B cell (primary cell): ENCODE measurements at regions not wholly inside any gene's neighbourhood (a gene's known extent, or its start where the extent isn't known, plus 50 kb on each side); places are given as distances from the start of the nearest gene placed in this dataset.

ENCODE experiments used
- ATAC-seq: fragments of 200-7000 bp; cut with Tn5 transposase; one replicate; pipeline ENCODE4 v1.10.0; 2021; ENCODE audit warnings: low read depth, mild to moderate bottlenecking, moderate number of reproducible peaks, moderate library complexity
- CTCF ChIA-PET: fragments of 350-600 bp; sonication (Branson Sonifier 250); formaldehyde crosslinking; loops from one replicate; lab custom pipeline; 2021; ENCODE audit warnings: antibody characterized with exemption, inconsistent platforms; lab: Charles Lee
- POLR2A ChIA-PET: fragments of 350-600 bp; sonication (Branson Sonifier 250); formaldehyde crosslinking; loops from one replicate; lab custom pipeline; 2021; ENCODE audit warnings: antibody characterized with exemption; lab: Charles Lee
- DNase-seq: peaks from one replicate; pipeline ENCODE4 v3.0.0; 2013
- H2AFZ ChIP-seq: 2 replicates; pipeline ENCODE4 v1.6.1; 2012; ENCODE audit warnings: mild to moderate bottlenecking, low read depth, low read length; ENCODE audit not compliant: insufficient read depth, poor library complexity, severe bottlenecking
- H3K27ac ChIP-seq, 2 donors: 1 replicate in 1 of 2; 2 replicates in 1 of 2; pipeline ENCODE4 v1.5.1; 2012 to 2013; ENCODE audit warnings: low read length in 2 of 2, mild to moderate bottlenecking in 2 of 2, moderate library complexity in 1 of 2
- H3K27me3 ChIP-seq, 4 experiments: fragments of 200-600 bp in 1 of 4; sonication (generic) in 1 of 4; replicated peaks in 1 of 4; 1 replicate in 2 of 4; 2 replicates in 2 of 4; pipeline versions ENCODE4 v1.6.1 to v1.7.0; 2013 to 2016; ENCODE audit warnings: low read length in 3 of 4, mild to moderate bottlenecking in 2 of 4, mixed read lengths in 1 of 4, moderate library complexity in 1 of 4; ENCODE audit not compliant: insufficient read depth in 4 of 4, control insufficient read depth in 3 of 4; ENCODE audit errors: control extremely low read depth in 1 of 4
- H3K36me3 ChIP-seq, 2 experiments: replicated peaks in 1 of 2; 1 replicate in 1 of 2; 2 replicates in 1 of 2; pipeline versions ENCODE4 v1.6.1 to v1.7.1; 2013; ENCODE audit warnings: low read length in 1 of 2; ENCODE audit not compliant: insufficient read depth in 2 of 2, control insufficient read depth in 1 of 2; ENCODE audit errors: control extremely low read depth in 1 of 2, extremely low read depth in 1 of 2
- H3K4me1 ChIP-seq, 2 donors: fragments of 200-600 bp in 1 of 2; sonication (generic) in 1 of 2; 1 replicate in 1 of 2; 2 replicates in 1 of 2; pipeline versions ENCODE4 v1.5.1 to v1.6.1; 2013 to 2017; ENCODE audit warnings: low read length in 2 of 2; ENCODE audit not compliant: control insufficient read depth in 2 of 2, insufficient read depth in 2 of 2
- H3K4me2 ChIP-seq: replicated peaks from 2 replicates; pipeline ENCODE3; 2012; ENCODE audit warnings: mild to moderate bottlenecking, low read depth, low read length; ENCODE audit not compliant: poor library complexity, severe bottlenecking
- H3K4me3 ChIP-seq, 5 experiments: fragments of 200-600 bp in 1 of 5; sonication (generic) in 1 of 5; 1 replicate in 3 of 5; 2 replicates in 2 of 5; pipeline versions ENCODE4 v1.5.1 to v1.7.0; 2011 to 2016; ENCODE audit warnings: low read length in 4 of 5, mild to moderate bottlenecking in 4 of 5, low read depth in 2 of 5, control low read depth in 1 of 5, moderate library complexity in 1 of 5; ENCODE audit not compliant: insufficient read depth in 1 of 5; ENCODE audit errors: control extremely low read depth in 1 of 5, extremely low read depth in 1 of 5
- H3K79me2 ChIP-seq: fragments of 200-600 bp; sonication (generic); one replicate; pipeline ENCODE4 v1.6.0; 2016; ENCODE audit warnings: low read length; ENCODE audit not compliant: control insufficient read depth, insufficient read depth
- H3K9ac ChIP-seq: fragments of 200-600 bp; sonication (generic); 2 replicates; pipeline ENCODE4 v1.6.1; 2017; ENCODE audit warnings: mild to moderate bottlenecking, low read length, moderate library complexity
- H3K9me3 ChIP-seq, 3 donors: one replicate each; pipeline versions ENCODE4 v1.6.1 to v1.7.1; 2013; ENCODE audit warnings: low read length in 2 of 3; ENCODE audit not compliant: control insufficient read depth in 2 of 3, insufficient read depth in 1 of 3; ENCODE audit errors: control extremely low read depth in 1 of 3
- H4K20me1 ChIP-seq: 2 replicates; pipeline ENCODE4 v1.6.0; 2012; ENCODE audit warnings: mild to moderate bottlenecking, low read length; ENCODE audit not compliant: insufficient read depth, control insufficient read depth, poor library complexity, severe bottlenecking
- H3K27ac Mint-ChIP-seq: one replicate; pipeline ENCODE4 v1.8.0; 2021; ENCODE audit warnings: mixed read lengths
- H3K27me3 Mint-ChIP-seq: one replicate; pipeline ENCODE4 v1.8.0; 2021; ENCODE audit warnings: mixed read lengths
- H3K4me1 Mint-ChIP-seq: one replicate; pipeline ENCODE4 v1.8.0; 2021; ENCODE audit warnings: mixed read lengths
- H3K4me3 Mint-ChIP-seq: one replicate; pipeline ENCODE4 v1.8.0; 2021; ENCODE audit warnings: mixed read lengths
- H3K9me3 Mint-ChIP-seq: one replicate; pipeline ENCODE4 v1.8.0; 2022; ENCODE audit warnings: mixed read lengths; ENCODE audit not compliant: insufficient read depth
- CTCF ChIP-seq: fragments of 200-600 bp; IDR thresholded peaks from one replicate; pipeline ENCODE4 v1.8.0; 2022; ENCODE audit warnings: antibody characterized with exemption, mild to moderate bottlenecking
- EZH2 ChIP-seq: IDR thresholded peaks from 2 replicates; pipeline ENCODE4 v1.6.1; 2012; ENCODE audit warnings: borderline replicate concordance, low read depth, mild to moderate bottlenecking, moderate library complexity, low read length; ENCODE audit not compliant: insufficient read depth, poor library complexity, severe bottlenecking
- WGBS: methylation state at CpG from one replicate; pipeline ENCODE4 v1.1.5; 2013; ENCODE audit warnings: missing lambda C conversion rate; ENCODE audit not compliant: insufficient coverage; 5-methylcytosine and 5-hydroxymethylcytosine counted together
- intact Hi-C: fragments of 100-400 bp; cut with micrococcal nuclease; formaldehyde crosslinking; loops from one replicate; pipeline ENCODE4 v1.10.0; 2022

GRCh38 chr5:155276231-155276630 is 262.7 kb downstream of the KIF4B start:
- no peaks in the 10 kb centered on the region for H3K36me3 ChIP-seq
- peaks cover 3% of the 10 kb centered on the region for H3K27me3 Mint-ChIP-seq
- no peak overlapping the region for H2AFZ ChIP-seq
- intact Hi-C loops = no loop called here
- no peaks in the 10 kb centered on the region for H3K9me3 ChIP-seq
- WGBS = no CpG with 5 or more reads among the region's 3 CpGs
- H4K20me1 ChIP-seq = no peaks in the 10 kb centered on the region
- ATAC-seq (no peak), DNase-seq (no peak)
- H3K9me3 Mint-ChIP-seq = no peaks in the 10 kb centered on the region
- H3K79me2 ChIP-seq = no peaks in the 10 kb centered on the region
- CTCF ChIA-PET = no interaction called here
- no peak overlapping the region for H3K27ac ChIP-seq
- no peak for TF ChIP-seq EZH2
- TF ChIP-seq CTCF = no peak
- no peak overlapping the region for H3K4me3 Mint-ChIP-seq
- H3K4me1 ChIP-seq = no peaks in the 10 kb centered on the region
- no peak overlapping the region for H3K4me2 ChIP-seq
- POLR2A ChIA-PET = no interaction called here
- H3K27ac Mint-ChIP-seq = no peak overlapping the region
- H3K27me3 ChIP-seq = no peaks in the 10 kb centered on the region
- H3K4me3 ChIP-seq = no peak overlapping the region
- no peak overlapping the region for H3K9ac ChIP-seq
- H3K4me1 Mint-ChIP-seq = no peaks in the 10 kb centered on the region

GRCh38 chr5:155278532-155278931 is 265.0 kb downstream of the KIF4B start:
- H3K36me3 ChIP-seq = no peaks in the 10 kb centered on the region
- Mint-ChIP-seq H3K9me3 (no peaks in the 10 kb centered on the region), H3K4me3 (no peak overlapping the region), H3K27ac (no peak overlapping the region), H3K27me3 (peaks cover 17% of the 10 kb centered on the region), H3K4me1 (no peaks in the 10 kb centered on the region)
- no peak for TF ChIP-seq EZH2
- TF ChIP-seq CTCF = no peak
- no peak overlapping the region for H3K27ac ChIP-seq
- ChIA-PET POLR2A (no interaction called here), CTCF (no interaction called here)
- WGBS = 85% methylated on average over 4 of the region's 4 CpGs
- H3K27me3 ChIP-seq = peaks cover 0 to 3% (median 0%) of the 10 kb centered on the region in 4 experiments
- no peak overlapping the region for H3K4me2 ChIP-seq
- no peaks in the 10 kb centered on the region for H3K4me1 ChIP-seq
- no peak overlapping the region for H3K9ac ChIP-seq
- intact Hi-C loops = no loop called here
- no peaks in the 10 kb centered on the region for H3K79me2 ChIP-seq
- no peaks in the 10 kb centered on the region for H3K9me3 ChIP-seq
- no peak for DNase-seq
- no peak for ATAC-seq
- H4K20me1 ChIP-seq = no peaks in the 10 kb centered on the region
- no peak overlapping the region for H2AFZ ChIP-seq
- no peak overlapping the region for H3K4me3 ChIP-seq
